Right atrium auricular region (tissue), 2 donors: ENCODE measurements at regions not wholly inside any gene's neighbourhood (a gene's known extent, or its start where the extent isn't known, plus 50 kb on each side); places are given as distances from the start of the nearest gene placed in this dataset.

Experiments used
- DNase-seq: peaks from one replicate; pipeline ENCODE4 v3.0.0-alpha.2; 2019; ENCODE audit warnings: low spot score
- H3K27ac ChIP-seq, 2 donors: fragments of 200-600 bp; sonication (generic); 1 replicate in 1 of 2; 2 replicates in 1 of 2; pipeline ENCODE4 v1.5.1; 2016 to 2019
- H3K27me3 ChIP-seq, 2 donors: fragments of 200-600 bp; sonication (generic); one replicate each; pipeline versions ENCODE4 v1.5.1 to v1.6.0; 2017 to 2019
- H3K36me3 ChIP-seq: fragments of 200-600 bp; sonication (generic); one replicate; pipeline ENCODE4 v1.5.1; 2016
- H3K4me1 ChIP-seq, 2 donors: fragments of 200-600 bp; sonication (generic); one replicate each; pipeline versions ENCODE4 v1.5.1 to v1.6.0; 2017 to 2019
- H3K4me3 ChIP-seq, 2 donors: fragments of 200-600 bp; sonication (generic); 1 replicate in 1 of 2; 2 replicates in 1 of 2; pipeline ENCODE4 v1.5.1; 2017 to 2019; ENCODE audit warnings: mild to moderate bottlenecking in 1 of 2, moderate library complexity in 1 of 2
- H3K9me3 ChIP-seq, 2 donors: fragments of 200-600 bp; sonication (generic); one replicate each; pipeline ENCODE4 v1.5.1; 2019
- CTCF ChIP-seq, 2 donors: fragments of 200-600 bp; sonication (generic); IDR thresholded peaks; one replicate each; pipeline ENCODE4 v1.5.1; 2019; ENCODE audit warnings: antibody characterized with exemption in 2 of 2

DNA sequence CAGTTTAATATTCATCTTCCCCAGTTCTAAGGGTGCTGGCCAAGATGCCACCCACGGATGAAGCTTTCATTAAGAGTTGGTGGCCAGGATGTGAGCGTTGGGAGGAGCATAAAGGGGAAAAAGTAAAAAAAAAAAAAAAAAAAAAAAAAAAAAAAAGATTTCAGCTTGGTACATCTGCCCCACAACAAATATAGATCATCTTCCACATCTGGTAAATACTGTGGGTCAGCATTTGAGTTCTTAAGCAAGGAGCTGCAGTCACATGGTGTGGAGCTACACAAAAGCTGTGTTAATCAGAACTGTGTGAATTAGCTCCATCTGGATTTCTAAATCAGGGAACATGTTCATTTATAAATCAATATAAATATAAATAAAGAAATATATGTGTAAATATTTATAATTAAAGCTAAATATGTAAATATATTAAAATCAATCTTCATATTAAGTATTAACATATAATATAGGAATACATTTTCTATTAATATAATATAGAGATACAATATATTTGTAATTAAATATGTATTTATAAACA is 262.3 kb downstream of the NUAK1 start:
- Histone ChIP-seq H3K9me3 (no peaks in the 10 kb centered on the region), H3K27ac (no peak overlapping the region), H3K4me1 (no peaks in the 10 kb centered on the region), H3K27me3 (no peaks in the 10 kb centered on the region), H3K4me3 (no peak overlapping the region), H3K36me3 (no peaks in the 10 kb centered on the region)
- DNase-seq = no peak
- no peak for TF ChIP-seq CTCF (IDR thresholded peaks at IDR 0.05)

DNA sequence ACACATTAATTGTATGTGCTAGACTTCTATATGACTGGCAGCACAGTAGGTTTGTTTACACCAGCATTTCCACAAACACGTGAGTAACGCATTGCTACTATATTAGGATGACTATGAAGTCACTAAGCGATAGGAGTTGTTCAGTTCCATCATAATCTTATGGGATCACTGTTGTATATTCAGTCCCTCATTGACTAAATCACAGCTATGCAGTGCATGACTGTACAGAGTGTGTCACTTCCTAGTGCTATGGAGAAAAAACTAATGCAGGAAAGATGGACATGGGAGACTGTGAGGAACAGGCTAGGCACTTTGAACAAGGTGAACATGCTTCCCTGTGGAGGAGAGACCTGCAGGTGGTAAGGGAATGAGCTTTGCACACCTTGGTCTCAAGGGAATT is 259.8 kb downstream of the NUAK1 start:
- Histone ChIP-seq H3K27me3 (no peaks in the 10 kb centered on the region), H3K36me3 (no peaks in the 10 kb centered on the region), H3K27ac (no peak overlapping the region), H3K4me1 (no peaks in the 10 kb centered on the region), H3K9me3 (no peaks in the 10 kb centered on the region), H3K4me3 (no peak overlapping the region)
- TF ChIP-seq CTCF (IDR thresholded peaks at IDR 0.05) = no peak
- no peak for DNase-seq

- H3K4me3 ChIP-seq = no peak overlapping the region
- H3K4me1 ChIP-seq = no peaks in the 10 kb centered on the region
- H3K9me3 ChIP-seq = no peaks in the 10 kb centered on the region
- H3K36me3 ChIP-seq = no peaks in the 10 kb centered on the region
- no peak for DNase-seq
- TF ChIP-seq CTCF (IDR thresholded peaks at IDR 0.05) = no peak
- no peak overlapping the region for H3K27ac ChIP-seq
- H3K27me3 ChIP-seq = no peaks in the 10 kb centered on the region
Measured at GRCh38 chr12:105880824-105881388, 257.8 kb downstream of the NUAK1 start.

GRCh38 chr12:105882404-105882803 is 256.4 kb downstream of the NUAK1 start:
- Histone ChIP-seq H3K27ac (no peak overlapping the region), H3K4me3 (no peak overlapping the region), H3K27me3 (no peaks in the 10 kb centered on the region), H3K4me1 (no peaks in the 10 kb centered on the region), H3K9me3 (no peaks in the 10 kb centered on the region), H3K36me3 (no peaks in the 10 kb centered on the region)
- peak; percentile 61 for DNase-seq
- TF ChIP-seq CTCF (IDR thresholded peaks at IDR 0.05) = no peak

GRCh38 chr12:105887131-105887530 is 251.6 kb downstream of the NUAK1 start:
- no peak for TF ChIP-seq CTCF (IDR thresholded peaks at IDR 0.05)
- H3K4me3 ChIP-seq = no peak overlapping the region
- no peaks in the 10 kb centered on the region for H3K27me3 ChIP-seq
- H3K9me3 ChIP-seq = no peaks in the 10 kb centered on the region
- H3K36me3 ChIP-seq = no peaks in the 10 kb centered on the region
- DNase-seq = no peak
- no peaks in the 10 kb centered on the region for H3K4me1 ChIP-seq
- no peak overlapping the region for H3K27ac ChIP-seq

GRCh38 chr12:105888696-105889095 is 250.1 kb downstream of the NUAK1 start:
- Histone ChIP-seq H3K9me3 (no peaks in the 10 kb centered on the region), H3K4me1 (no peaks in the 10 kb centered on the region), H3K36me3 (no peaks in the 10 kb centered on the region), H3K27me3 (no peaks in the 10 kb centered on the region), H3K27ac (no peak overlapping the region), H3K4me3 (no peak overlapping the region)
- TF ChIP-seq CTCF (IDR thresholded peaks at IDR 0.05) = no peak
- DNase-seq = no peak
